ENCODE measurements at regions not wholly inside any gene's neighbourhood (a gene's known extent, or its start where the extent isn't known, plus 50 kb on each side); places are given as distances from the start of the nearest gene placed in this dataset.
"Not testable (repeated sequence)": the region's sequence is repeated elsewhere in the genome, so short reads cannot be mapped to it uniquely, and the experiment has no call there.

DNA sequence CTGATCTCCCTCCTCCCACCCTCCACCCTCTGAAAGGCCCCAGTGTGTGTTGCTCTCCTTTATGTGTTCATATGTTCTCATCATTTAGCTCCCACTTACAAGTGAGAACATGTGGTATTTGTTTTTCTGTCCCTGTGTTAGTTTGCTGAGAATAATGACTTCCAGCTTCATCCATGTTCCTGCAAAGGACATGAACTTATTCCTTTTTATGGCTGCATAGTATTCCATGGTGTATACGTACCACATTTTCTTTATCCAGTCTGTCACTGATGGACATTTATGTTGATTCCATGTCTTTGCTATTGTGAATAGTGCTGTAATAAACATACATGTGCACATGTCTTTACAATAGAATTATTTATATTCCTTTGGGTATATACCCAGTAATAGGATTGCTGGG, 67.0 kb upstream of the ARL15 start:
- not testable (repeated sequence) for FAIRE-seq; DNase-seq (ENCODE audit: low spot score in 2 of 2)

DNA sequence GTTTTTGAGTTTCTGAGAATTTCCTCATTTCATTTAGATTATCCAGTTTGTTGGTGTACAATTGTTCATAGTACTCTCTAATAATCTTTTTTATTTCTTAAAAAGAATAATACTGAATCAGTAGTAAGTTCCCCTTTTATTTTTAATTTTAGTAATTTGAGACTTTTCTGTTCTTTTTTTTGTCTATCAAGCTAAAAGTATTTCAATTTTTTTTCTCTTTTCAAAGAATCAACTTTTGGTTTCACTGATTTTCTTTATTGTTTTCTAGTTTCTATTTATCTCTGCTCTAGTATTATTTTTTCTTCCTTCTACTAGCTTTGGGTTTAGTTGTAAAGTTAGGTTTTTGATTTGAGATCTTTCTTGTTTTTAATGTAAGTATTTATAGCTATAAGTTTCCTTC, 60.6 kb upstream of the ARL15 start:
- DNase-seq (ENCODE audit: low spot score in 2 of 2) = no peak
- peak; percentile 51 for FAIRE-seq

DNA sequence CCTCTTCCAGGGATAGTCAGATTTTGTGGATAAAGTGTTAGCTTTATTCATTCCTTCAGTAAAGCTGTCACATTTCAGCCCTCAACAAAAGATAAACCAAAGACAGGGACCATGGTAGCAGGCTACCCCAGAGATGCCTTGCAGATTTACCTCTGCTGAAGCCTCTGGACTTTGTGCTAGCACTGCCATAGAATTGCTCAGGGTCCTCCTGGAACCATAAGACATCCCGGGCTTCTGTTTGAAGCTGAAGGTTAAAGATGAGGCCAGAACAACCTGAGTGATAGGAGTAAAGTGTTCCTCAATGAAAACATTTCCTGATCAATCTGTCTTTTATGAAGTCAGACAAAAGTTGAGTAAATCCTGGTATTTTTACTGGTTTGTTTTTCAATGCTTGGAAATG, 57.5 kb upstream of the ARL15 start:
- FAIRE-seq (no peak), DNase-seq (ENCODE audit: low spot score in 2 of 2) (no peak)

DNA sequence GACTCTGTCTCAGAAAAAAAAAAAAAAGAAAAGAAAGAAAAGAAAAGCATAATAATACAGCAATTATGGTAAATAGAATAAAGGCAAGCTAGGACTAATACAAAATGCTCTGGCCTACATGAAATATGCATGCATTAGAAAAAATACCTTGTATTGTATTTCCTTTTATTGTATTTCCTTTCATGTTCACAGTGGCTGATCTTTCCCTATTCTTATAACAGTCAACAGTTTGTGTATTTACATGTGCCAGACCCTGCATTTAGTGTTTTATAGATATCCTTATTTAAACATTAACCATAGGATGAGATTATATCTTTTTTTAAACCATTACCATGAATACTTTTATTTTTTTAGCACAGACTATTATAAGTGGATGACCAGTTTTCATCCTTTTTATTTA, 56.3 kb upstream of the ARL15 start:
- FAIRE-seq = no peak
- DNase-seq (ENCODE audit: low spot score in 2 of 2) = no peak

DNA sequence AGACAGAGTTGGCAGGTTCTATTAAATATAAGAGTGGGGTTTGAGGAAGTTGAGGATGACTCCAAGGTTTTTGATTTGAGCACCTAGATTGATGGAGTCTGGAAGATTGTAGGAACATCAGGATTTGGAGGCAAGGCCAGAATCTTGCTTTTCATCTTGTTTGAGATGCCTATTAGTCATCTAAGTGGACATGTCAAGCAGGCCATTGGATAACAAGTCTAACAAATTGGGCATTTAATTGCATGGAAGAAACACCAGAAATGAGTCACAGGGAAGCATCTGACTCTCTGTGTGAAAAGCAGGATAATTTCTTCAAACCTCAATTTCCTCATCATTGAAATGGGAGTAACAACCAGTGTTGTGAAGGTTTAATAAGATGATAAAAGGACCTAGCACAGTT, 53.3 kb upstream of the ARL15 start:
- FAIRE-seq = no peak
- no peak for DNase-seq (ENCODE audit: low spot score in 2 of 2)

DNA sequence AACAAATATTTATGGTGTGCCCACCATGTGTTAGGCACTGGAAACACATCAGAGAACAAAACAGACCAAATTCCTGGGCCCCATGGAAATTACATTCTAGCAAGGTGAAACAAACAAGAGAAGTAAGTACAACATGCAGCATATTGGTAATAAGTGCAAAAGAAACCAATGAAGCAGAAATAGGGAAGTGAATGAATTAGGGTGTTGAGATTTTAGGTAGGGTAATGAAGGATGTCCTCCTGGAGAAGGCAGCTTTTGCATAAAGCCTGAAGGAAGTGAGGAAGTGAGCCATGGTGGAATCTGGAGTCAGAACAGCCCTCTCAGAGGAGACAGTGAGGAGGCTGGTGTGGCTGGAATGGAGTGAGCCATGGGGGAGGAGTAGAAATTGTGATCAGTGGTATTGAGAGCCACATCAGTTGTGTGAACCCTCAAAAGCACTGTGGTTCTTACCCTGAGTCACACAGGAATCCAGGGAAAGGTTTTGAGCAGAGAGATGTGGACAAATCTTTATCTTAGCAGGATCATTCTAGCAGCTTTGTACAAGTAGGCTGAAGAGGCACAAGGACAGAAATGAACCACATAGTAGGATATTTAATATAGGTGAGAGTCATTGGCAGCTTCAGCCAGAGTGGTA, 52.7 kb upstream of the ARL15 start:
- no peak for DNase-seq (ENCODE audit: low spot score in 2 of 2)
- FAIRE-seq = no peak

DNA sequence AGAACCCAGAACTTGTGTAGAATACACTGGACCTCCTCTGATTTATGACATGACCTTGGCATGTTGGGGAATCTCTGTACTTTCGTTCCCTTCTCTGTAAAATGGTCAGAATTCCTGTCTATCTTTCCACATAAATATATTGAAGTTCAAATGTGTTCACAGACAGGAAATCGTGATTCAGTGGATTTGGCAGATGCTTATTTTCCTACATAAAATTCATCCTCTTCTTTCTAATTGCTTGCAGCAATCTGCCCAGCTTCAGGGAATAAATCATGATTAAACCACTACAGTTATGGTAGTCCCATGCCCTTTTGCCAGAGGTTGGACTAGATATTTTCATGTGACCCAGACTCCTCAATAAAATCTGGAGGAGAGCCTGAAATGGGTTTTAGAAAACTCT, 52.1 kb upstream of the ARL15 start:
- FAIRE-seq = no peak
- DNase-seq (ENCODE audit: low spot score in 2 of 2) = no peak

DNA sequence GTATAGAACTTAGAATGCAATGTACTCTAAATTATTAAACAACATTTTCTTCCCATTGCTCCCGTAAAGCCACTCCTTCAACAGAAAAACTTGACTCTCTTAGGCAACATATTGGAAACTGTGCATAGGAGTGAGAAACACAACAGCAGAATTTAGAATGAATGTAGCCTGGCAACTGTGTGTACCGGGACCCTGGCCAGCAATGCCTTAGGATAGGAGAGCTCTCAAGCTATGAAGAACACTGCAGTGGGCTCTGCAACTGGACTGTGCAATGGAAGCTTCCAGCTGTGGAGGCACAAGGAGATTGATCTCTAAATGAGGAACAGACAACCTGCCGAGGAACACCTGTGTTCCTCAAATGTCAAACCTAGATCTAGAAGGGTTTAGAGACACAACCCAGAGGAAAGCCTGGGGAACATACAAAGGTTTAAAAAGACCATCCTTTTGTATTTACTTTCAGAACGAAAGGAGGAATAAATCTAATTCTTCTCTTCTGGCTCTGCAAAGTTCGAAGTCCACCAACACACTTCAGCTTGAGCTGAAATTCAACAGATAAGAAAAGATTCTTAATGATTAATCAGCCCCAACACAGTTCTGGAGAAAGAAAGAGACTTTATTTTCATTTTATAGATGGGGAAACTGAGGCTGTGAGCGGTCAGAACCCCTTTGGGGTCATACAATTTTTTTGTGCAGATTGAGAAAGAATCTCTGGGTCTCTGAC, 51.5 kb upstream of the ARL15 start:
- DNase-seq (ENCODE audit: low spot score in 2 of 2) (no peak), FAIRE-seq (no peak)

DNA sequence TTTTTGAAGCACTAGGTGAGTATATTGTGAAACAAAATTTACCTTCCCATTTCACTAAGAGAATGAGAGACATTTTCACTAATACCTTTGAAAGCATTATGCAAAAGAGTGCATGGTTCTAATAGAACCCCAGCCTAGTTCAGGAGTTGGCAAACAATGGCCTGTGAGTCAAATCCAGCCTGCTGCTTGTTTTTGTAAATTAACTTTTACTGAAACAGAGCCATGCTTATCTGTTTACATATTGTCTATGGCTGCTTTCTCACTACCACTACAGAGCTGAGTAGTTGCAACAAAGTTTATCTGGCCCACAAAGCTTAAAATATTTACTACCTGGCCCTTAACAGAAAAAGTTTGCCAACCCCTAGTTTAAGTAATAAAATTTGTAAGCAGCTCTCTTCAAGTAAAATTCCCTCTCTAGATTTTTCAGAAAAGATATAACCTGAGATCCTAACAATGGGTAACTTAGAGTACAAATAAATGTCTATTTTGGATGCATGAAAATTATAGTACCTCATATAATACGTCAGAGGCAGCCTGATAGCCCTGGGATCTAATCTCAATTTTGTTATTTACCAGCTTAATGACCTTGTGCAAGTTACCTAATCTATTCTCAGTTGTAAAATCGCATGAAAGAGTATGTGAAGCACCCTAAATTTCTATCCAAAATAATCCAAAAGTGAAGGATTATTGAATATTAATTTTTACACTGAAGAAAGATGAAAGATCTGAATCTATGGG, 50.7 kb upstream of the ARL15 start:
- no peak for FAIRE-seq
- no peak for DNase-seq (ENCODE audit: low spot score in 2 of 2)
